ENCODE measurements at regions not wholly inside any gene's neighbourhood (a gene's known extent, or its start where the extent isn't known, plus 50 kb on each side); places are given as distances from the start of the nearest gene placed in this dataset.

DNA sequence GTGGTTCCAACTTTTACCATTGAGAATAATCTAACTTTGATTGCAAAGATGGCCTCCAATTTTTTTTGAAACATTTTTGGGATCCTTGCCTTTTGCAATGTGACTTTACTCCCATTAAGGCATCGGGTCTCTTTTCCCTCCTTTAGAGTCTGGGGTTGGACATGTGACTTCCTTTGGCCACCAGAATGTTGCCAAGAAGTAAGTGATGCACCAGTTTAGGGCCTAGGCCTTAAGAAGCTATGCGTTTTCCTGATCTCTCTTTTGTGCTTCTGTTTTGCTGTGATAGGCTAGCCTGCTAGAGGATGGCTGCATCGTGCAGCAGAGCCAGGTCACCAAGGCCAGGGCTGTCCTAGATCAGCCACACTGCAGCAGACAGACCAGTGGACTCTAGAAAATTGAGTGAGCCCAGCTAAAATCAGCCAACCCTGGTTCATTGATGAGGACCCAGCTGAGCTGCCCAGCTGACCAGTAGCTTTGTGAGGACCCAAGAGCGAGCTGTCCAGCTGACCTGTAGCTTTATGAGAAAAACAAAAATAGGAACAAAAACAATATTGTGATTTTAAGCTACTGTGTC, 594.0 kb upstream of the JAG1 start:
- DNase-seq = no peak

DNA sequence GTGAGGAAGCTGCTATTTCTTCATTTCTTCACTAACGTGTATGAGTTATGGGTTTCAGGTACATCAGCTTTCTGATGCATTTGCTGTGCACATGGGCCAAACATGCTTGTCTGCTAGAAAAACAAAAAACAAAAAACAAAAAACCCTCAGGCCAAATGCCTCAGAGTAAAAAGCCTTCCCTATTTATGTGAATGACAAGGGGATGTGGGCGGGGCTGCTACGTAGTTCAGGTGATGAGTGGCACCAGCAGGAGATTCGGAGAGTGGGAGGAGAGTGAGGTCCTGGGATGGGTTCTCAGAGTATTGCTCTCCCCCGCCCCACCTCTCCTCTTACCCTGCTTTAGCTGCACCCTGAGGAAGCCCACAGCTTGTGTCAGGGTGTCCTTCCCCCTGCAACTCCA, 596.8 kb upstream of the JAG1 start:
- no peak for DNase-seq

DNA sequence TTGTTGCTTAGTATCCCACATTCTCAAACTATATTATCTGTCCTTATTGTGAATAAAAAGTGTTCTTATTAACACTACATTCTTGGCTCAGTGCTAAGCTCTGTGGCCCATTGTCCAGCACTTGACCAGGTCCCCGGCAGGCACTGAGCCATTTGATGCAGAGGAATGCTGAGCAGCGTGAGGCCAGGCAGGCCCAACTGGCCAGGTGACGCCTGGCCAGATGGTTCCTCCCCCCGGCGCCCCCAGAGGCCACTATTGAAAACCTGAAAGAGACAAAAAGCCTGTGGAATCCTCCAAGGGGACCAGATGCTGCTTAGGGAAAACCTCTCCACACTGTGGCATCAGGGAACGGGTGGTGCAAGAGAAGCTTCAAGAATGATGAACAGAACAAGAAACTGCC, 597.5 kb upstream of the JAG1 start:
- DNase-seq = no peak

DNA sequence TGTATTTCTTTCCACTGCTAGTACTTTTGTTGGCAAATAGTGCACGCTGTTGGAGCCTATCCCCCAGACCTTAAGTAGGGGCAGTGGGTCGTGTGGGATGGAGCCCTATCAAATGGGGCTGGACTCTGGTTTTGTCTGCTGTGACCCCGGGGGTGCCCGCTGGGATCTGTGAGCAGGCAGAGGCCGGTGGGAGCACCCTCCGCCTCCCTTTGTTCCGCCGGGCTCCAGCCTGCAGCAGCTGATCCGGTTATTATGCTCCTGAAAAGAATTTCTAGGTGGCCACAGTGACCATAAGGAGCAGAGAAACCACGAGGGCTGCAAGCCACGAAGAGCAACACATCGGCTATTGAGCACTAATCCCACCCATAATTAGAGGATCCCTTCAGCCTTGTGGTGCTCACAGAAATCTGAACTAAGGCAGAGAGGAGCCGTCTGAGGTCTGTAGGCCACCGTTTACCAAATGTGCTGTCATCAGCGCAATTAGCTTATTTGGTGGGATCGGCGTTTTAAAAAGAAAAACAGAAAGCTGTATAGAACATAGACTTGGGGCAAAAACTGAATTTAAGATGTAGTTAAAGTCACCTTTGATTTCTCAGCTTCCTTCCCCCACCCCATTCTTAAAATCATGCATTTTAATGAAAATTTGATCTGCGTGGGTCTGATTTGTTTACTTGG, 598.3 kb upstream of the JAG1 start:
- no peak for DNase-seq

DNA sequence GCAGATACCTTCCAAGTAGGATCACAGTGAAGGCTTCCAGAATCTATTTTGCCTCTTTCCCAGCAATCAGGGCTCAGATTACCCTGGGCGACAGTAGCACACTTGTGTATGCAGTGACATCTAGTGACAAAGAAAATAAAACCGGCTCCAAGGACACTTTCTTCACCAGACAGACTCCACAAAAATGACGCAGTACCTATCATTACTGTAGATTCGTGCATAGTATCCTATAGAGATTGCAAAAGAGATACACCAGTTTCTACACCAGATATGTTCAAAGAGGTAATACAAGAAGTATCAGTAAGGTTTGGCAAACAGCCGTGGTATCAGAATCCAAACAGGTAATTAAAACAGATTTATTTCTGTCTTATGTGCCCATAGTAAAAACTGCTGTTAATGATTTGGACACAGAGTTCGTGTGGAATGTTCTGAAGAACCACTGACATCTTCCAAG, 600.4 kb upstream of the JAG1 start:
- DNase-seq = peak; percentile 44

DNA sequence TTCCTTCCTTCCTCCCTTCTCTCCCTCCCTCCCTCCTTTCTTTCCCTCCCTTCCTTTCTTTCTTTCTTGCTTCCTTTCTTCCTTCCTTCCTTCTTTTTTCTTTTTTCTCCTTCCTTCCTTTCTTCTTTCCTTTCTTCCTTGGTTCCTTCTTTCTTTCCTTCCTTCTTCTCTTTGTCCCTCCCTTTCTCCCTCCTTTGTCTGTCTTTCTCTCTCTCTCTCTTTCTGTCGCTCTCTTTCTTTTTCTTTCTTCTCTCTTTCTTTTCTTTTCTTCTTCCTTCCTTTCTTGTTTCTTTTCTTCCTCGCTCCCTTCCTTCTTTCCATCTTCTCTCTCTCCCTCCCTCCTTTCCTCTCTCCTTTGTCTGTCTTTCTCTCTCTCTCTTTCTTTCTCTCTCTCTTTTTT, 601.9 kb upstream of the JAG1 start:
- no peak for DNase-seq

DNA sequence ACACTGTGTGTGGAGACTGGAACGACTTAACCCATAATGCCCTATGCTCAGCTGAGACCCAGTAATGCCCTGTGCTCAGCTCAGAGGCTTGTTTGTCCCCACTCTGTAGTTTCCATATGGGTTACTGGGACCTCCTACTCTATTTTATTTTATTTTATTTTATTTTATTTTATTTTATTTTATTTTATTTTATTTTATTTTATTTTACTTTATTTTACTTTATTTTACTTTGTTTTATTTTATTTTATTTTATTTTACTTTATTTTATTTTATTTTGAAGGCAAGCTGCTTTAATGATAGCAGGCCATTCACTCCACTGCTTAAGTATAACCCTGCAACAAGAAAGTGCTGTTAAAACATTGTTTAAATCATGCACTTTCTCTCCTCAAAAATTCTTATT, 603.4 kb upstream of the JAG1 start:
- DNase-seq = no peak

DNA sequence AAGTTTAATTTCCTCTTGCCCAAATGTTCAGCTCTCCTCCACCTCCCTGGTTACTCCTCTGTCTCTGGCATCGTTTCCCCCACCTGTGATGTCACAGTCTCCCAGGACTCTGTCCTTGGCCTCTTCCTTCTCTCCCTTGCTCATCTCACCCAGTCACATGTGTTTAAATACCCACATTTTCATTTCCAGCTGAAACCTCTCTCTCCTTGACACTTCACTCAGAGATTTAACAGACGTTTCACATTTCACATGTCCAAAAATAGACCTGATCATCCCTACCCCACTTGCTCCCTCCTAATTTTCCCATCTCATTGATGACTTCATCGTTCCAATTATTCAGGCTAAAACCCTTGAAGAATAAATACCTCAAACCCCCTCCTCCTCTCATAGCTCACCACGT, 604.1 kb upstream of the JAG1 start:
- DNase-seq = no peak

DNA sequence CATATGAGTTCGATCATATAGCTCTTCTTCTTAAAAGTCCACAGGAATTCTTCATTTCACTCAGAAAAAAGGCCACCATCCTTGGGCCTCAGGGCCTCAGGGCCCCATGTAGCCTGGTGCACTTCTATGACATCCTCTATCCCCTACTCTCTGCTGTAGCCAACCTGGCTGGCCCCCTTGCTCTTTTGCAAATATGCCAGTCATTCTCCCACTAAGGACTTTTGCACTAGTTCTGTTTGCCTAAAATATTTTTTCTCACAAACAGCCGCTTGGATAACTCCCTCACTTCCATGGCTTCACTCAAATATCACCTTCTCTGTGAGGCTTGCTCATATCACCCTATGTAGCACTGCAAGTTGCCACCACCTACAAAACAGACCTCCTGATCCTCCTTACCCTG, 604.7 kb upstream of the JAG1 start:
- no peak for DNase-seq

DNA sequence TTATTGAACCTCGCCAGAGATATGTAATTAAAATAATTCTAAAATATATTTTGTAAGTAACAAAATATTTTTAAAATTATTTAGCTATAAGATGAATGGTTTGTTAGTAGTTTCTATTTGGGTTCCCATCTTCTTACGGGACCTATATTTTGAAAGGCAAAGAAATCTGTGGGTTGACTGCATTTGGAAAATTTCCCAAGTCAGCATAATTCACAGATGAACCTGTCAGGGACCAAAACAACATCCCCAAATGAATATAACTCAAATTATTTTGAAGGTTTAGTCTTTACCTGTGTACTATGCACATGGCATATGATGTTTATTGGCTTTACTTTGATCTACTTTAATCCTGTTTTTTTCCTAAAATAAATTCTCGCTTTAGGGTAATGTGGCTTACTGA, 607.4 kb upstream of the JAG1 start:
- DNase-seq = no peak

DNA sequence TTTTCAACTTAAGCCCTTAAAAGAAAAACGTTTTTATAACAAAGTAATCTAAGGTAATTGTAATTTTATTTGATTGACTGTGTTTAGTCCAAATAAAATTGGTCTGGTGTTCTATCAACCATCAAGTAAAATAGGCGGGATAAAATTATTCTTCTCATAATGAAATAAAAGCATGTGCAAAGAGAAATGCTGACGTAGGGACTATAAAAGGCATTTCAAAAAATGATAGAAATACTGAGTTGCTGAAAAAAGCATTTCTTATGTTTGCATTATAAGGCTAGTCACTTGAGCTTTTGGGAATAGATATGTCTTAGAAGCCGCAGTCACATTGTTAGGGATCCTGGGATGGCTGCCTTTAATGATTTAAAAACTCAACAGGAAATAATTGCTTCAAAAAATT, 608.0 kb upstream of the JAG1 start:
- DNase-seq = no peak

DNA sequence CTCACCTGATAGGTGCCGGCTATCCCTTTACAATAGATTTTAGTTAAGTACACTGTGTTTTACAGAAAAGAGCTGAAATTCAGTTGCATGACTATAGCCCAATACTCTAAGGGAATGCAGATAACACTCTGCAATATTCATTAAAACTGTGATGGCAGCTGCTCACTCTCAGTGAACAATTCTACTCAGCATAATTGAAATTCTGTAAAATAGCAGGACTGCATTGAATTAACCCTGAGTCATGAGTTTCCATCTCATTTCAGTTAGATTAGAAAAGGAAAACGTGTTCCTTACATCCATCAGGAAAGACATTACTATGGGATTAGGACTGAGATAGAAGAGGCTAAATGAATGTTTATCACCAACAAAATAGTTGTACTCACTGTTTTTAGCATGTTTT, 613.3 kb upstream of the JAG1 start:
- DNase-seq = no peak

DNA sequence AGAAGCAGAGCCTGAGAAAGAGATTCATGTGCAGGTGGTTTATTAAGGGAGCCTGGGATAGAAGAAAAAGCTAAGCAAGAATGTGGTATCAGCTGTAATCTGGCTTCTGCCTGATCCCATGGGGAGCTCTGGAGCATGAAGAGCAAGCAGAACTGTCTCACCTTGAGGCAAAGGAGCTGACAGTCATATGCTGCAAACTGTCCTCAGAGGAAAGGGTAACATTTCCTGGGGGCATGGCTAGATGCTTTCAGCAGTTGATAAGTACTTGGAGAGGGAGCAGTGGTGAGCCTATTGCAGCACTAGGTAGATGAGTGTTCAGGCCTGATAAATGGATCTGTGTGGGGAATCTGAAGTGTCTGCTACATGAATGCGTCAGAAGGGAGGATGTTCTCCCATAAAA, 621.5 kb upstream of the BTBD3 start:
- DNase-seq = no peak

DNA sequence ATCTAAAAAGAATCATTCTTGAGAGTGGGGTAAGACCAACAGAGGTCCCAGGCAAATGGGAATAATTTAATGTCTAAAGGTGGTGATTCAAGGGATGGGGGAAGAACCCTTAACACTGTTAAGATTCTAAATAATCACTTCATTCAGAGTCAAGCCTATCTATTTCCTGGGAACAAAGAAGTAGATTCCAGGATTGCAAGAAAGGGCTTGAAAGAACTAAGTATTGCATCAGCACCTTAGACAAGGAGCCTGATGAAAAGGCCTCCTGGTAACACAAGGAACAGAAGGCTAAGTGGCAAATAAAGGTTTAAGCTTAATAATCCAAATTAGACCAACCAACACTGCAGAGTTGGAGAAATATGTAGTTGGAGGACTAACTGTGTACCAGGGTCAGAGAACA, 620.7 kb upstream of the BTBD3 start:
- DNase-seq = no peak

DNA sequence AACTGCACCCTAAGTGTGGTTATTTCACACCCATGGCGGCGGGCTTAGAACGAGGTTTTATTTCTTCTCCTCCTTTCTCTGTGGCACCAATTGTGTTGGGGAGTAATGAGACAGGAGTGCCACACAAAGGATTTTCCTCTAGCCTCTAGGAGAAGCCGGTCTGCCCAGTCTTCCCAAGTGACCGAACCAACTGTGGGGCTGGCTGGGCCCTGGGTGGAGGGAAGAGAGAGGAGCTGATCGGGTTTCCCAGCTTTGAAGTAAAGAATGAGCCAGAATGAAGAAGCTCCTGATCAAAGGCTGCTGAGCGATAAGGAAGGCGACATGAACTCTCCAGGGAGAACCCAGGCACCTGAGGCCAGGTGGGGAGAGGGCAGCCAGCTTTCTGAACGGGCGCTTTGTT, 616.0 kb upstream of the BTBD3 start:
- DNase-seq = no peak

DNA sequence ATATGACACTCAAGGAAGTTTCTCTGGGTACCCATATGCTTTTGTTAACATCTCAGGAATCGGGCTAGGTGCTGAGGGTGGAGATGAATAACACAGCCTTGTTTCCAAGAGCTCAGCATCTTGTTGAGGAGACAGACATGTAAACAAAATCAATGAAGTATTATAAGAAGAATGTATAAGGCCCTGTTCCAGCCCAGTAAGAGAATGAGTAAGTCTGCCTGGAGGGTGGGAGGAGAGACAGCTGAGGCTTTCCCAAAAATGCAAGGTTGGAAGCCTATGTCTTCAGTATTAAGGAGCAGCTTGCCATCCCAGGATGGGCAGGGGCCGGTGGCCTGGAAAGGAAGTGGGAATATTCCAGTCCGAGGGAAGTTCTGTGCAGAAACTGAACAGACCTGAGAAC, 615.3 kb upstream of the BTBD3 start:
- no peak for DNase-seq

DNA sequence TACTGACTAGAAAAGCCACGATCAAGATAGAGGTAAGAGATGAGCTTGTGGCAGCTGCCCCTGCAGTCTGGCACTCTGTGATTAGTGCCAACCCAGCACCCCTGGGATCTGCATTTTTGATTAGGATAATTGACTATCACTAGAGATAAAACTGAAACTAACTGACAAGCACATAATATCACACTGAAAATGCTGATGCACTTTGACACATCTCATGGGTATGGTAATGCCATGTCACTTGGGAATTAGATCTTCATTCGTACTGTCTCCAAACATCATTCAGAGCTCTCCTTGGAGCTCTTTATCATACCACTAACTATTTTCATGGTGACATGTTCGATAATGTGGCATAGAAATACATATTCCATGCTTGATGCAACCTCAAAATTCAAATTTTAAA, 612.9 kb upstream of the BTBD3 start:
- DNase-seq = no peak

DNA sequence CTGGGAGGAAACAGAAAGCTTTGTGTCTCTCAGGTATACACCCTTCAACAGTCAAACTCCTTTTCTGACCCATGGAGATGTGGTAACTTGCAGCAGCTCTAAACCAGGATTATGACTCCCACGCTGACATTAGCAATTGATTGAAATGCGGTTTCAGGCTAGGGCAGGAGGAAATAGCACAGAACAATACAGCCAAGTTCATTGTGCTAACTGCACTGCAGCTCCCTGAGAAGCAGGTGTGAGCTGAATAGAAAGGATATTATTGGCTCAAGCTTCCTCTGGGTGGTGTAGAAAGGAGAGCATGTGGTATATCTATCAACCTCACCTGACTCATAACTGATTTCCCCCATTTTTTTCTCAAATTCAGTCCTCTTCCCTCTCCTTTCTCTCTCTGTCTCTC, 612.3 kb upstream of the BTBD3 start:
- no peak for DNase-seq

DNA sequence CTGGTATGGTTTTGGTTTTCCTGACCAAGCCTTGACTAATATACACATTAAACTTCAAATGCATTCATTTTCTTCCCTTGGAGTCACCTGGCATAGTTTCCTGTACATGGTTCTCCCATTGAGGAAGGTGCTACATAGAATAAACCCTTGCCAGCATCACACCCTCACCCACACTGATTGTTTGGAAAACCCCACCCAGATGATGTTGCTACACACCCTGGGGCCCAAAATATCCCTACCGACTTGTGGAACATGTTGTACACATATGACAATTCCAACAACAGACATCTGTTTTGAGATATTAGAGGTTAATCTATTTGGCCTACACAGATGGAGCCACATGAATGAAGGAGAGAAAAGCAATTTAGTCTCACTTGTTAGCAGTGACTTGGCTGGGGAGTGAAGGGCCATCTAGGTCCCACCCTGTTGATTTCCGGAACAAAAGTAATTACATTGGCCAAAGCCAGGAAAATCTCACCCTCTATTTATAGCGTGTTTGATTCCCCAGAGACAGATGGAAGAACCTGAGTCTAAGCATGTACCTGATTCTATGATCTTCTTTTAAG, 606.0 kb upstream of the BTBD3 start:
- DNase-seq = no peak

DNA sequence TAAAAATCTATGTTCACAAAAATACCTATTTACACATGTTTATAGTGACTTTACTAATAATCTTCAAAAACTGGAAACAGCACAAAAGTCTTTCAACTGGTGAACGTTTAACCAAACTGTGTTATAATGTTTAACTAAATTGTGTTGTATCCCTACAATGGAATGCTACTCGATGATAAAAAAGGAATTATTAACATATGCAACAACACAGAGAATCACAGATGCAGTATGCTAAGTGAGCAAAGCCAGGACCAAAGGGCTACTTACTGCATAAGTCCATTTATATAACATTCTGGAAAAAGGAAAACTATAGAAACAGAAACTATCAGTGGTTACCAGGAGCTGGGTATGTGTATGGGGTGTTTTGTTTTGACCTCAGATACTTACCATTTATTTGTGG, 602.2 kb upstream of the BTBD3 start:
- no peak for DNase-seq

DNA sequence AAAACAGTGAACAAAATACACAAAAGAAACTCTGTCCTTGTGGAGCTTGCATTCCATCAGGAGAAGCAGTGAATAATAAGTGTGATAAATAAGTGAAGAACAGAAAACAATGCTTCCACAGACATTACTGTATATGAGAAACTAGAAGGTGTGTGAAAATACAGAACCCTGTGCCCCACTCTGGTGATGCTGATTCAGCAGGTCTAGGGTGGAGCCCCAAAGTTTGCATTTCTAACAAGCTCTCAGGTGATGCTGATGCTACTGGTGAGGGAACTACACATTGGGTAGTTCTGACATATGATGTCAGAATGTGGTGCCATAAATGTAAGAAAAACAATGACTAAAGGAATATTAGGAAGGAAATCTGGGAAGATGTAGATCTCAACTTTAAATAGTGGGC, 601.4 kb upstream of the BTBD3 start:
- no peak for DNase-seq

DNA sequence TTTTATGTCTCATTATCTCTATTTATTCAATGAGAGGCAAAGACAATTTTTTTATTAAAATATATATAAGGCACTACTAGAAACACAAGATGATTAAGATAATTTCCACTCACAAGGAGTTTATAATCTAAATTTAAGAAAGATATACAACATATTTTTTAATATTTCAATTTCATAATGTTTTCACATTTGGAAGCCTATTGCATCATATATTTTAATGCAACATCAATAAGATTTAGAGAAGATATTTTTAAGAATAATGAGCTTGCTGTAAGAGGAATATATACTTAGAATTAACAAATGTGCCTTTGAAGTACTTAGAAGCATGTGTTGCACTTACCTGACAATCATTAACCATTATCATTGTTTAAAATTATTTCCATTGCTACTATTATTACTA, 597.7 kb upstream of the BTBD3 start:
- no peak for DNase-seq

DNA sequence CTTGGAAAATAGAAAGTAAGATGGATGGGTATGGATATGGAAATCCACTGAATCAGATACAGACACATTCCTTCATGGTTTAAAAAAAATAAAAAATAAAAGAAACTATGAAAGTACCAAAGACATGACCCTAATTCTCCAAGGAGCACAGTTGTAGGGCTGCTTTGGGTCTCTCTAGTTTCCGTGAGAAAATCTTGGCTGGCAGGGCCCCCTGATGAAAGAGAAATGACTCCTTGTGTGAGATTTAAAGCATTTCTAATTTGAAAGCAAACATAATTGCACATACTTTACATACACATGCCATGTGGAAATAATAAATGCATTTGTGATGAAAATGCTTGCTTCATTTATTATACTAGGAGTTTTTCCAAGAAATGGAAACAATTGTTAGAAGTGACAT, 593.9 kb upstream of the BTBD3 start:
- DNase-seq = no peak

DNA sequence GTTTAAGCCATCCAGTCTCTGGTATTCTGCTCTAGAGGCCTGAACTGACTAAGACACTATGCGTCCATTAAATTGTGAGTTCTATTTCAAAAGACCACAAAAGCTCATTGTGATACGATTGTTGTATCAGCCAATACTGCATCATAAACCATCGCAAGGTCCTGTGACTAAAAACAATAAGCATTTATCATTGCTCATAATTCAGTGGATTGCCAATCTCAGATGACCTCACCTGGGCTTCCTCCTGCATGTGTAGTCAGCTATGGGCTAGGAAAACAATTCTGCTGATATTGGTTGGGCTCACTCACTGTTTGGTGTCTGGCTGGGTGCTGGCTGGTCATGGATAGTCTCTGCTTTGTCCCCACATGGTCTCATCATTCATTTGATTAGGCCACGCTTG, 592.7 kb upstream of the BTBD3 start:
- DNase-seq = no peak

DNA sequence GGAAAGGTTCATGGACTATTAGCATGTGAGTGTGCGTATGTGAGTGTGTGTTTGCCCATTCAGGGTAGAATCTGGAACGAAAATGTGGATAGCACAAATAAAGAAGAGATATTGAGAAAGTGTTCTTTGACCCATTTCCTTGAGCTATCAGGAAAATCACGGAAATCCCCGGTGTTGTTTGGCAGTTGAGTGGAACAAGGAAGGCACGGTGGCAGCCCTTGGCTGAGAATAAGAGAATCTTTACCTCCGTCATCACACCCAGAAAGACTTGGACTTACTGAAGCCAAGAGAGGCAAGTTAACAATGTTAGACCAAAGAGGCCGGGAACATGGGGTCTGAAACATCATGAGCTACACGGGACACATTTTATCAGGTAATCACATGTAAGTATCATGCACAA, 588.9 kb upstream of the BTBD3 start:
- no peak for DNase-seq
